Activated CD4-positive, alpha-beta memory T cell treated with anti-CD3 and anti-CD28 coated beads for 36 hours (primary cell): ENCODE measurements at regions not wholly inside any gene's neighbourhood (a gene's known extent, or its start where the extent isn't known, plus 50 kb on each side); places are given as distances from the start of the nearest gene placed in this dataset.

Experiments used
- CTCF ChIA-PET: fragments of 350-600 bp; sonication (Branson Sonifier 250); formaldehyde crosslinking; loops from one replicate; lab custom pipeline; 2021; ENCODE audit warnings: antibody characterized with exemption, inconsistent platforms; lab: Charles Lee
- POLR2A ChIA-PET: fragments of 350-600 bp; sonication (Branson Sonifier 250); formaldehyde crosslinking; loops from one replicate; lab custom pipeline; 2021; ENCODE audit warnings: antibody characterized with exemption; lab: Charles Lee
- DNase-seq: peaks from one replicate; pipeline ENCODE4 v3.0.0-alpha.2; 2020
- H3K27ac Mint-ChIP-seq: one replicate; pipeline ENCODE4 v1.8.0; 2021; ENCODE audit warnings: mixed read lengths
- H3K27me3 Mint-ChIP-seq: one replicate; pipeline ENCODE4 v1.8.0; 2021; ENCODE audit warnings: mixed read lengths
- H3K36me3 Mint-ChIP-seq: one replicate; pipeline ENCODE4 v1.8.0; 2021; ENCODE audit warnings: mixed read lengths
- H3K4me1 Mint-ChIP-seq: one replicate; pipeline ENCODE4 v1.8.0; 2021; ENCODE audit warnings: low read depth, mixed read lengths
- H3K4me3 Mint-ChIP-seq: one replicate; pipeline ENCODE4 v1.8.0; 2021; ENCODE audit warnings: mild to moderate bottlenecking, mixed read lengths
- H3K9me3 Mint-ChIP-seq: one replicate; pipeline ENCODE4 v1.8.0; 2021; ENCODE audit warnings: mixed read lengths
- intact Hi-C: fragments of 100-400 bp; cut with micrococcal nuclease; formaldehyde crosslinking; loops from one replicate; pipeline ENCODE4 v1.15.1; 2023

- no peak for DNase-seq
- H3K4me3 Mint-ChIP-seq = no peak overlapping the region
- peaks cover 16% of the 10 kb centered on the region for H3K27me3 Mint-ChIP-seq
- no peaks in the 10 kb centered on the region for H3K4me1 Mint-ChIP-seq
- H3K9me3 Mint-ChIP-seq = no peaks in the 10 kb centered on the region
- no peaks in the 10 kb centered on the region for H3K36me3 Mint-ChIP-seq
- intact Hi-C loops = no loop called here
- no peak overlapping the region for H3K27ac Mint-ChIP-seq
- POLR2A ChIA-PET = no interaction called here
- CTCF ChIA-PET = no interaction called here
Observed at GRCh38 chr10:33519130-33519860, 184.8 kb upstream of the NRP1 start.

DNA sequence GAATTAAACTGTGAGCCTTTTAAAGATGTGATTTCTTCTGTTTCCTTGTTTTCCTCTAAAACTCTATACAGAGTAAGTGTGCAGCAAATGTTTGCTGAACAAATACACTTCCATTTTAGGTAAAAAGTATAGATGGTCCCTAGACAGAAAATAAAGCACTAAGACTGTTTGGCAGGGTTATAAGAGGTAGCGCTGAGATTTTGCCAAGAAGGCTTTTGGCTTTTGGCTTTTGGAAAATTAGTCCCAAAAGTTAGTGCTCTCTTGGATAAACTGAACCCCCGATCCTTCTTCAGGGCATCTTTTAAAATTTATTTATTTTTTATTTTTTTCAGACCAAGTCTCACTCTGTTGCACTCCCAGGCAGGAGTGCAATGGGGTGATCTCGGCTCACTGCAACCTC lies 175.7 kb upstream of the NRP1 start:
- DNase-seq = no peak
- CTCF ChIA-PET = no interaction called here
- POLR2A ChIA-PET = no interaction called here
- intact Hi-C loops = no loop called here
- Mint-ChIP-seq H3K4me3 (no peak overlapping the region), H3K4me1 (peaks cover 13% of the 10 kb centered on the region), H3K27me3 (peaks cover 14% of the 10 kb centered on the region), H3K9me3 (no peaks in the 10 kb centered on the region), H3K27ac (no peak overlapping the region), H3K36me3 (no peaks in the 10 kb centered on the region)

DNA sequence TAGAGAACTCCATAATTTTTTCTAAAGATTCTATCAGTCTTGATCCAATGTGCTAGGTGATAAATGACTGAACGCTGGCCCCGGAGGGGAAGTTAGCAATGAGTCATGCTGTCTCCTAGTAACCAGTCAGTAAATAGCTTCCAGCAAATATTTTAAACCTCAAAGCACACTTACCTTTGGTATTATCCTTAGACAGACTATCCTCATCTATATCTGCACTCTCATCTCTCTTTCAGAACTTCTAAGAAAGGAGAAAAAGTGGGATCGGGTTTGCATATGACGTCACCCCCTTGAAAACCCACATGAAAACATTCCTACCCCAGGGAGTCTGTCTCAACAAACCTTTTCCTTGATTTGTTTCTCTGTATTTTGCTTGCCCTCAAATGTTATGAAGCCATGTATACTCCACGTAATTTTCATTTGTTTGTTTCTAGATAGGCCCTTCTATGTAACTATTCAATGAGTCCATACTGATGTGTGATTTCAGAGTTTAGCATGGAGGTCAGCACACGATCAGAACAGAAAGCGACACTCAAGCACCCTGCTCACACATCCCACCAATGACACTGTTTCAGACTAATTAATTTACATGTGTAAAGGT lies 174.9 kb upstream of the NRP1 start:
- Mint-ChIP-seq H3K4me1 (peaks cover 13% of the 10 kb centered on the region), H3K4me3 (no peak overlapping the region), H3K27ac (no peak overlapping the region), H3K9me3 (no peaks in the 10 kb centered on the region), H3K36me3 (no peaks in the 10 kb centered on the region), H3K27me3 (peaks cover 18% of the 10 kb centered on the region)
- DNase-seq = peak; percentile 60
- intact Hi-C loops = loop anchor here (5.0 to 10.0 kb wide), 5 partner anchors 142 to 1195 kb away; partner anchors contain the start of gene NRP1
- ChIA-PET POLR2A (no interaction called here), CTCF (no interaction called here)

GRCh38 chr10:33507662-33508425 lies 173.4 kb upstream of the NRP1 start:
- POLR2A ChIA-PET = no interaction called here
- DNase-seq = no peak
- Mint-ChIP-seq H3K27ac (no peak overlapping the region), H3K4me1 (peaks cover 13% of the 10 kb centered on the region), H3K36me3 (no peaks in the 10 kb centered on the region), H3K27me3 (peaks cover 20% of the 10 kb centered on the region), H3K4me3 (no peak overlapping the region), H3K9me3 (no peaks in the 10 kb centered on the region)
- intact Hi-C loops = loop anchor here (5.0 to 10.0 kb wide), 5 partner anchors 141 to 1197 kb away; partner anchors contain the start of gene NRP1
- CTCF ChIA-PET = interaction anchor here (1.6 kb wide), 1 partner anchor 173 kb away, joined by 4 read pairs; the partner anchor contains the start of gene NRP1

DNA sequence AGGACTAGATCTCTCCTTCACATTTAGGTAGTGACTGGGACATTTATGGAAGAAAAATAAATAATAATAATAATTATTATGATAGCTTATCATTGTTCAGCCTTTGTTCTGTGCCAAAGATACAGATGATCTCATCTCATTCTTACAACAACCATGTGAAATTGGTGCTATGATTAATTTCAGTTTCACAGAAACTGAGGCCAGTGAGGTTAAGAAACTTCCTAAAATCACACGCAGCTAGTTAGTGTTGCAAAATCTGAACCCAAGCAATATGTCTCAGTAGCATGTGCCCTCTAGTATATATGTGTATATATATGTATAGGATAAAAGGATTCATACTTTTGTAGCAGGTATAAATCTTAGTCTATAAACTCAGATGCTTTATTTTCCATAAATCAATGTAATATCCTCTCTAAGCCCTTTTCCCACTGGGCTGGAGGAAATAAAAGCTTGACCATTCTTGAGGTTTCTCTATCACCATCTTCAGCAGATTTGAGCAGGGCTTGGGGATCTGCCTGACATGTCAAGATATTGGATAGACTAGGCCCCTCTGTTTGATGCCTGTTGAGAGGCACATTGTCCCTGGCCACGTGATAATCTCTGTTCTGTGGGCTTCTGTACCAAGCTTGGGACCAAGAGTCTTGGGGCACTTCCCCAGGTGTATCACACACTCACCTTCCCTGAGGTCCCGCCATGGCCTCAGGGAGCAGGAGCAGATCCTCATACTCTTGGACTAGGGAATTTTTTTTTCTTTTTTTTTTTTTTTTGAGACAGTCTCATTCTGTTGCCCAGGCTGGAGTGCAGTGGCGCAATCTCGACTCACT lies 172.6 kb upstream of the NRP1 start:
- Mint-ChIP-seq H3K9me3 (no peaks in the 10 kb centered on the region), H3K4me3 (no peak overlapping the region), H3K36me3 (no peaks in the 10 kb centered on the region), H3K27ac (no peak overlapping the region), H3K27me3 (peaks cover 20% of the 10 kb centered on the region), H3K4me1 (peaks cover 13% of the 10 kb centered on the region)
- POLR2A ChIA-PET = interaction anchor here (0.5 kb wide), 1 partner anchor 141 kb away, joined by 3 read pairs; no protein-coding TSS in a partner anchor
- CTCF ChIA-PET = interaction anchor here (0.9 to 1.6 kb wide), 2 partner anchors 172 to 314 kb away, joined by 4 read pairs; partner anchors contain the start of gene NRP1
- intact Hi-C loops = loop anchor here (5.0 to 10.0 kb wide), 5 partner anchors 140 to 1198 kb away; partner anchors contain the start of gene NRP1
- no peak for DNase-seq

GRCh38 chr10:33506391-33506790 lies 171.9 kb upstream of the NRP1 start:
- ChIA-PET CTCF (interaction anchor here (0.9 to 1.6 kb wide), 2 partner anchors 171 to 313 kb away, joined by 4 read pairs; partner anchors contain the start of gene NRP1), POLR2A (interaction anchor here (0.5 kb wide), 1 partner anchor 141 kb away, joined by 3 read pairs; no protein-coding TSS in a partner anchor)
- Mint-ChIP-seq H3K27ac (no peak overlapping the region), H3K9me3 (no peaks in the 10 kb centered on the region), H3K4me1 (peaks cover 13% of the 10 kb centered on the region), H3K27me3 (peaks cover 20% of the 10 kb centered on the region), H3K36me3 (no peaks in the 10 kb centered on the region), H3K4me3 (no peak overlapping the region)
- intact Hi-C loops = loop anchor here (5.0 to 10.0 kb wide), 5 partner anchors 139 to 1198 kb away; partner anchors contain the start of gene NRP1
- DNase-seq = no peak

DNA sequence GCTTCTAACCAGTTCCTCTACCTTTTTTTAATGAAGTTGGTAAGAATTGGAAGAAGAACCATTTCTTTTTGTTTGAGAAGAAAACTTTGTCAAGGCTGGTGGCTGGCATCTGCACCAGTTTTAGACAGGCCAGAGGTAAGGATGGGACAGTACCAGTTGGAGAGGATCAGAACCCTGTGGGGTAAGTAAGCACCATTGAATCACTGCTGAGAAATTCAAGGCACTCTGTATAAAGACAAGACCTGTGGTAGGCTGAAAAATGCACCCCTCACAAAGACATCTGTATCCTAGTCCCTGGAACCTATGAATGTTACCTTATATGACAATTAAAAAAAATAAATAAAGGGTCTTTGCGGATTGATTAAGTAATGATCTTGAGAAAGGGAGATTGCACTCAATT lies 166.7 kb upstream of the NRP1 start:
- ChIA-PET POLR2A (no interaction called here), CTCF (no interaction called here)
- Mint-ChIP-seq H3K4me1 (no peaks in the 10 kb centered on the region), H3K27ac (no peak overlapping the region), H3K36me3 (no peaks in the 10 kb centered on the region), H3K27me3 (peaks cover 11% of the 10 kb centered on the region), H3K9me3 (no peaks in the 10 kb centered on the region), H3K4me3 (no peak overlapping the region)
- intact Hi-C loops = loop anchor here (10.0 kb wide), 1 partner anchor 1204 kb away; no protein-coding TSS in a partner anchor
- no peak for DNase-seq

DNA sequence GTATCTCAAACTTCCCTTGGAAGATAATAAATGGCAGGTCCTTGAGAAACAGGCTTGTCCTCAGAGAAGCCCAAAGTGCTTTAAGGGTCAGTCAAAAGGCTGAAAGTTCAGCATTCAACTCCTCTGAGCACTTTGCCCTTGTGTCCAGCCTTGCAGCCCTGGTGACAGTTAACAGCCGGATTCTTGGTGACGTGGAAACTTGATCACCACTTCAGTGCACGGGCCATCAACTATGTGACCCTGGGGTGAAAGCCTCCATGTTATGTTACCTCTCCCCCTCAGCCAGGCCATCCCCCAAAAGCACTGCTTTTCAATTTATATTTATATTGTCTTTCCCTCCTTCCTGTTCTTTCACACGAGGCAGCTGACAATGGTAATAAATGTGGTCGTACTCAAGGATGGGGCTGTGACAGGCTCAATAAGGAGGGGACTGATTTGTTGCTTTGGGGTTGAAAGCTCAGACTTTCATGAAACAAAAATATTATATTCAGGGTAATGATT lies 164.0 kb upstream of the NRP1 start:
- CTCF ChIA-PET = no interaction called here
- Mint-ChIP-seq H3K27ac (no peak overlapping the region), H3K4me3 (no peak overlapping the region), H3K9me3 (no peaks in the 10 kb centered on the region), H3K36me3 (no peaks in the 10 kb centered on the region), H3K27me3 (peaks cover 3% of the 10 kb centered on the region), H3K4me1 (no peaks in the 10 kb centered on the region)
- no peak for DNase-seq
- POLR2A ChIA-PET = no interaction called here
- intact Hi-C loops = no loop called here

GRCh38 chr10:33497338-33497737 lies 162.9 kb upstream of the NRP1 start:
- intact Hi-C loops = no loop called here
- no peaks in the 10 kb centered on the region for H3K36me3 Mint-ChIP-seq
- H3K4me1 Mint-ChIP-seq = no peaks in the 10 kb centered on the region
- H3K27ac Mint-ChIP-seq = no peak overlapping the region
- no peak overlapping the region for H3K4me3 Mint-ChIP-seq
- DNase-seq = no peak
- ChIA-PET POLR2A (no interaction called here), CTCF (no interaction called here)
- peaks cover 3% of the 10 kb centered on the region for H3K27me3 Mint-ChIP-seq
- no peaks in the 10 kb centered on the region for H3K9me3 Mint-ChIP-seq

GRCh38 chr10:33496096-33496495 lies 161.6 kb upstream of the NRP1 start:
- no peaks in the 10 kb centered on the region for H3K9me3 Mint-ChIP-seq
- H3K36me3 Mint-ChIP-seq = no peaks in the 10 kb centered on the region
- peaks cover 3% of the 10 kb centered on the region for H3K27me3 Mint-ChIP-seq
- no peaks in the 10 kb centered on the region for H3K4me1 Mint-ChIP-seq
- DNase-seq = no peak
- no peak overlapping the region for H3K27ac Mint-ChIP-seq
- POLR2A ChIA-PET = no interaction called here
- CTCF ChIA-PET = no interaction called here
- no peak overlapping the region for H3K4me3 Mint-ChIP-seq
- intact Hi-C loops = no loop called here

GRCh38 chr10:33494694-33495265 lies 160.3 kb upstream of the NRP1 start:
- Mint-ChIP-seq H3K36me3 (no peaks in the 10 kb centered on the region), H3K4me1 (no peaks in the 10 kb centered on the region), H3K27me3 (peaks cover 3% of the 10 kb centered on the region), H3K27ac (no peak overlapping the region), H3K4me3 (no peak overlapping the region), H3K9me3 (no peaks in the 10 kb centered on the region)
- intact Hi-C loops = no loop called here
- CTCF ChIA-PET = interaction anchor here (0.8 kb wide), 1 partner anchor 302 kb away, joined by 3 read pairs; no protein-coding TSS in a partner anchor
- no peak for DNase-seq
- POLR2A ChIA-PET = no interaction called here
